ENCODE measurements at regions not wholly inside any gene's neighbourhood (a gene's known extent, or its start where the extent isn't known, plus 50 kb on each side); places are given as distances from the start of the nearest gene placed in this dataset.

DNA sequence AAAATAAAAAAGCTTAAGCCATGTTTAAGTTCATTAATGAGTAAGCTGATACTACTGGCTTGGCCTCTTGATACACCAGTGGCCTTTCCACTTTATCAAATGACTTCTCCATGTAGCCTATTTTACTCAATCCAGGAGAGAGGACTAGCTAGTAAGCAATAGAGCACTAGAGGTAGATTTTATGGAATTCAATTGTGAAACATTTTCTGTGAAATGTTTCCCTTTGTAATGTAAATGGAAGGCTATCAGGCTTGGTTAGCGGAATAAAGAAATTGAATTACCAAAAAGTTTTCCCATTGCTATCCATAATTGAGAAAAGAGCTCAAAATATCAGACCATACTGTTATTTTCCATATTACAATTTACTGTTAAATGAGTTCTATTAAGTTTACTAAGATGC, 515.4 kb upstream of the CDH2 start:
- no peak for TF ChIP-seq EZH2 (IDR thresholded peaks at IDR 0.05; ENCODE audit: borderline replicate concordance, low read depth, low read length, poor library complexity, severe bottlenecking)
- TF ChIP-seq, protein P1, sequence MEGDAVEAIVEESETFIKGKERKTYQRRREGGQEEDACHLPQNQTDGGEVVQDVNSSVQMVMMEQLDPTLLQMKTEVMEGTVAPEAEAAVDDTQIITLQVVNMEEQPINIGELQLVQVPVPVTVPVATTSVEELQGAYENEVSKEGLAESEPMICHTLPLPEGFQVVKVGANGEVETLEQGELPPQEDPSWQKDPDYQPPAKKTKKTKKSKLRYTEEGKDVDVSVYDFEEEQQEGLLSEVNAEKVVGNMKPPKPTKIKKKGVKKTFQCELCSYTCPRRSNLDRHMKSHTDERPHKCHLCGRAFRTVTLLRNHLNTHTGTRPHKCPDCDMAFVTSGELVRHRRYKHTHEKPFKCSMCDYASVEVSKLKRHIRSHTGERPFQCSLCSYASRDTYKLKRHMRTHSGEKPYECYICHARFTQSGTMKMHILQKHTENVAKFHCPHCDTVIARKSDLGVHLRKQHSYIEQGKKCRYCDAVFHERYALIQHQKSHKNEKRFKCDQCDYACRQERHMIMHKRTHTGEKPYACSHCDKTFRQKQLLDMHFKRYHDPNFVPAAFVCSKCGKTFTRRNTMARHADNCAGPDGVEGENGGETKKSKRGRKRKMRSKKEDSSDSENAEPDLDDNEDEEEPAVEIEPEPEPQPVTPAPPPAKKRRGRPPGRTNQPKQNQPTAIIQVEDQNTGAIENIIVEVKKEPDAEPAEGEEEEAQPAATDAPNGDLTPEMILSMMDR (conservative IDR thresholded peaks at IDR 0.05; ENCODE audit: low read depth, low read length): no peak

Measured in A673 (cell line).